Mesendoderm (in vitro differentiated cells): ENCODE measurements at regions not wholly inside any gene's neighbourhood (a gene's known extent, or its start where the extent isn't known, plus 50 kb on each side); places are given as distances from the start of the nearest gene placed in this dataset.

Source experiments
- DNase-seq: peaks from one replicate; pipeline ENCODE4 v3.0.0; 2013
- H2AK5ac ChIP-seq: 2 replicates; pipeline ENCODE4 v1.6.1; 2013; ENCODE audit warnings: low read length, inconsistent platforms
- H2BK120ac ChIP-seq: 2 replicates; pipeline ENCODE4 v1.6.1; 2013; ENCODE audit warnings: low read depth, mild to moderate bottlenecking, low read length, moderate library complexity, mixed read lengths
- H2BK15ac ChIP-seq: replicated peaks from 2 replicates; pipeline ENCODE4 v1.6.1; 2013; ENCODE audit warnings: low read depth, mild to moderate bottlenecking, moderate library complexity
- H2BK5ac ChIP-seq: 2 replicates; pipeline ENCODE4 v1.6.1; 2013; ENCODE audit warnings: low read length, inconsistent platforms
- H3K18ac ChIP-seq: 2 replicates; pipeline ENCODE4 v1.6.1; 2013; ENCODE audit warnings: mild to moderate bottlenecking, low read length, mixed read lengths
- H3K23ac ChIP-seq: one replicate; pipeline ENCODE4 v1.6.1; 2013; ENCODE audit warnings: low read length
- H3K27ac ChIP-seq: 2 replicates; pipeline ENCODE4 v1.5.1; 2013; ENCODE audit warnings: low read depth, mild to moderate bottlenecking, inconsistent platforms, low read length, moderate library complexity
- H3K27me3 ChIP-seq: 2 replicates; pipeline ENCODE4 v1.6.1; 2013; ENCODE audit warnings: low read length, control low read depth, mild to moderate bottlenecking, inconsistent platforms; ENCODE audit not compliant: insufficient read depth, poor library complexity
- H3K36me3 ChIP-seq: 2 replicates; pipeline ENCODE4 v1.6.1; 2013; ENCODE audit warnings: low read length, inconsistent platforms; ENCODE audit not compliant: control insufficient read depth, insufficient read depth
- H3K4ac ChIP-seq: one replicate; pipeline ENCODE4 v1.6.1; 2013; ENCODE audit warnings: low read depth, mild to moderate bottlenecking, low read length, moderate library complexity
- H3K4me1 ChIP-seq: 2 replicates; pipeline ENCODE4 v1.6.1; 2013; ENCODE audit warnings: low read depth, low read length, inconsistent platforms; ENCODE audit not compliant: control insufficient read depth
- H3K4me2 ChIP-seq: 2 replicates; pipeline ENCODE4 v1.6.1; 2013; ENCODE audit warnings: low read length
- H3K4me3 ChIP-seq: 2 replicates; pipeline ENCODE4 v1.5.1; 2013; ENCODE audit warnings: mild to moderate bottlenecking, low read length
- H3K56ac ChIP-seq: one replicate; pipeline ENCODE4 v1.6.1; 2013; ENCODE audit warnings: low read length
- H3K79me1 ChIP-seq: 2 replicates; pipeline ENCODE4 v1.6.1; 2013; ENCODE audit warnings: low read length, inconsistent platforms
- H3K79me2 ChIP-seq: 2 replicates; pipeline ENCODE4 v1.6.1; 2013; ENCODE audit warnings: mild to moderate bottlenecking, low read length; ENCODE audit not compliant: control insufficient read depth, insufficient read depth
- H3K9ac ChIP-seq: 2 replicates; pipeline ENCODE4 v1.6.1; 2013; ENCODE audit warnings: low read length, inconsistent platforms
- H4K5ac ChIP-seq: one replicate; pipeline ENCODE4 v1.6.1; 2013; ENCODE audit warnings: low read length
- H4K8ac ChIP-seq: one replicate; pipeline ENCODE4 v1.6.1; 2013; ENCODE audit warnings: low read depth, mild to moderate bottlenecking, control low read depth, low read length, moderate library complexity
- WGBS: extraction: QIAGEN DNeasy Blood & Tissue Kit; methylation state at CpG from one replicate; pipeline ENCODE4 v1.1.7; 2013; ENCODE audit warnings: low lambda C conversion rate, missing lambda C conversion rate; ENCODE audit not compliant: insufficient coverage; ENCODE audit errors: extremely low coverage; 5-methylcytosine and 5-hydroxymethylcytosine counted together

GRCh38 chr2:120933693-120934573 is 198.3 kb downstream of the GLI2 start:
- no peak overlapping the region for H3K27ac ChIP-seq
- DNase-seq, result no peak
- no peak overlapping the region for H2BK120ac ChIP-seq
- H3K23ac ChIP-seq, result no peak overlapping the region
- H3K79me1 ChIP-seq, result peaks cover 1% of the 10 kb centered on the region
- no peak overlapping the region for H4K5ac ChIP-seq
- H3K9ac ChIP-seq, result no peak overlapping the region
- no peak overlapping the region for H4K8ac ChIP-seq
- H3K4me3 ChIP-seq, result no peak overlapping the region
- no peak overlapping the region for H3K56ac ChIP-seq
- no peak overlapping the region for H3K4ac ChIP-seq
- H3K36me3 ChIP-seq, result no peaks in the 10 kb centered on the region
- H2BK15ac ChIP-seq, result no peak overlapping the region
- H2AK5ac ChIP-seq, result no peak overlapping the region
- H3K18ac ChIP-seq, result no peak overlapping the region
- no peaks in the 10 kb centered on the region for H3K79me2 ChIP-seq
- no peak overlapping the region for H2BK5ac ChIP-seq
- H3K4me2 ChIP-seq, result no peak overlapping the region
- H3K4me1 ChIP-seq, result peaks cover 14% of the 10 kb centered on the region
- no CpG with 5 or more reads among the region's 19 CpGs for WGBS
- H3K27me3 ChIP-seq, result no peaks in the 10 kb centered on the region

- Histone ChIP-seq H3K4ac (no peak overlapping the region), H3K4me2 (no peak overlapping the region), H3K36me3 (no peaks in the 10 kb centered on the region), H3K27me3 (no peaks in the 10 kb centered on the region), H2BK120ac (no peak overlapping the region), H3K56ac (no peak overlapping the region), H2BK5ac (no peak overlapping the region), H3K79me1 (peaks cover 1% of the 10 kb centered on the region), H4K8ac (no peak overlapping the region), H3K4me1 (peaks cover 17% of the 10 kb centered on the region), H2BK15ac (no peak overlapping the region), H4K5ac (no peak overlapping the region), H3K79me2 (no peaks in the 10 kb centered on the region), H3K9ac (no peak overlapping the region), H3K23ac (no peak overlapping the region), H3K27ac (no peak overlapping the region), H3K4me3 (no peak overlapping the region), H2AK5ac (no peak overlapping the region), H3K18ac (no peak overlapping the region)
- DNase-seq, result no peak
- no CpG with 5 or more reads among the region's 17 CpGs for WGBS
Observed at GRCh38 chr2:120934574-120935338, 199.1 kb downstream of the GLI2 start.

DNA sequence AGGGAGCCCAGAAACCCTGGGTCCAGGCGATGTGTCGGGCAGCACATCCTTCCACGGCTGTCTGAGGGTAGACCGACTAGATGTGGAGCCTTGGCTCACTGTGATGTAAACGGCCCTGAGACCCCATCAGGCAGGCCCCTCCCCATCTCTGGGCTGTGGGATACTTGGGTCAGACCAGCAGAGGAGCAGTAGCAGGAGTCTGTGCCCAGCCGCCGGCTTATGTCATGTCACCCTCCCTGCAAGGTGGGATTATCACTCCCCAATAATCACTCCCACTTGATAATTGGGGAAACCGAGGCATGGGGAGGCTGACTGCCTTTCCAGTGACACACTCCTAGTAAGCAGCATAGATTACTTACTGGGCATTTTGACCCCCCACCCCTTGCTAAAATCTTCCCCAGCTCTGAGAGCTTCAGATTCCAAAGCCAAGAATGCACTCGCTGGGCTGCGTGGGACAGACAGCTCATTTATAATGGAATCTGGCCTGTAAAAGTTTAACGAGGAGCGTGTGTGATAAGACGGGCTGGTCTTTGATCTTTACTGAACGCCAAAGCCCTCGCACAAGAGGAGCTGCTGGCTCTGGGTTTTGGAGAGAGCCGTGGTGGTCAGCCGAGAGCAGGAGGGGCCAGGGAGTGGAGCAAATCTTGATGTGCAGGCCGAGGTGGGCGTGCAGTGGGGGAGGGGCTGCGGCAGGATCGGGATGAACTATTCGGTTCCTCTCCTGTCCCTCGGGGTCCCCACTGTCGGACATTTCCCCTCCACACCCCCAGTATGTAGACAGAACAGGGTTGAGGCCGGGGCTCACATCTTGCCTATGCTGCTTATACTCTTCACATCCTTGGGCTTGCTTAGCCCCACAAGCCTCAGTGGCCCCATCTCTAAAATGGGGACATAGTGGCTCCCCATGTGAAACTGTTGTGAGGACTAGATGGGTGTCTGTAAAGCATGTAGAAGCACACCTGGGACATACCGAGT is 200.0 kb downstream of the GLI2 start:
- H3K56ac ChIP-seq, result no peak overlapping the region
- no CpG with 5 or more reads among the region's 26 CpGs for WGBS
- H3K4me2 ChIP-seq, result no peak overlapping the region
- no peak overlapping the region for H4K8ac ChIP-seq
- H3K23ac ChIP-seq, result no peak overlapping the region
- H3K79me2 ChIP-seq, result no peaks in the 10 kb centered on the region
- no peak overlapping the region for H3K4ac ChIP-seq
- DNase-seq, result peak; percentile 79
- no peaks in the 10 kb centered on the region for H3K27me3 ChIP-seq
- peaks cover 22% of the 10 kb centered on the region for H3K4me1 ChIP-seq
- H4K5ac ChIP-seq, result no peak overlapping the region
- no peak overlapping the region for H2BK15ac ChIP-seq
- no peak overlapping the region for H2BK120ac ChIP-seq
- no peak overlapping the region for H3K18ac ChIP-seq
- no peak overlapping the region for H3K27ac ChIP-seq
- H3K79me1 ChIP-seq, result peaks cover 4% of the 10 kb centered on the region
- H2BK5ac ChIP-seq, result no peak overlapping the region
- no peak overlapping the region for H3K9ac ChIP-seq
- H3K4me3 ChIP-seq, result no peak overlapping the region
- H2AK5ac ChIP-seq, result no peak overlapping the region
- no peaks in the 10 kb centered on the region for H3K36me3 ChIP-seq

DNA sequence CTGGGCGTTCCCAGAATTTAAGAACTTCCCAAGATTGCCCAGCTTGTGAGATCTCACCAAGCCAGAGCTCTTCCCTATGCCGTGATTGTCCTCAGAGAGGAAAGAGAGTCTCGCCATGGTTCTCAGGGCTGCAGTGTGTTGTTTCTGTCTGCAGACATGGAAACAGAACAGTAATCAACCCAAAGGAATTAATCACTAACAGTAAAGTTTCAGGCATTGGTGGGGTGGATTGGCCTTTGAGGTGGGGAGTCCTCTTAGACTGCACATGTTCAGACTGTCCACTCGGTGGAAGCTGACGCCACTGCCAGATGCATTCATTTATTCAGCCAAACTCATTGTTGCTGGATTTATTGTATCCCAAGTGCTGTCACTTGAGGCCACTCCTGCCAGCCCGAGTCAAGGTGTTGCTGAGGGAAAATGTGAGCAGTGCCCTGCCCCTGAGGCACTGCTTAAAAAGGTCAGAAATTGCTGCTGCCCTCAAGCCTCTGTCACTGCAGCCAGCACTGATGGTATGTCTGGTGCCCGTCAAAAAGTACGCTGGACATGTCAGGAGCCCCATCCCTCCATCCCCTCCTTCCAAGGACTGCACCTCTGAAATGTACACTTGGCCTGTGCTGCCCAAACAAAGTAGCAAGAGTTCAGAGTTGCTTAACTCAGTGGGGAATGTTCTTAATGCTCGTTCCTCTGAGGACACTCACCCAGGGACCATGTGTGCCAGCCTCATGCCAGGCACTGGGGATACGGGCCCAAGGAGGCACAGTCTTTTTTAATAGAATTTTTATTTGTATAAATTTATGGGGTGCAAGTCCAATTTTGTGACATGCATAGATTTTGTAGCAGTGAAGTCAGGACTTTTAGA is 201.0 kb downstream of the GLI2 start:
- no peak for DNase-seq

GRCh38 chr2:120937686-120938044 is 202.0 kb downstream of the GLI2 start:
- Histone ChIP-seq H3K4ac (peak overlapping the region; percentile 25), H3K9ac (no peak overlapping the region), H3K18ac (peak overlapping the region; percentile 53), H3K23ac (no peak overlapping the region), H3K4me2 (no peak overlapping the region), H2AK5ac (peak overlapping the region; percentile 22), H4K5ac (no peak overlapping the region), H4K8ac (no peak overlapping the region), H3K56ac (peak overlapping the region; percentile 65), H2BK5ac (peak overlapping the region; percentile 69), H3K79me1 (peaks cover 7% of the 10 kb centered on the region), H3K4me3 (no peak overlapping the region), H2BK120ac (peak overlapping the region; percentile 49), H3K36me3 (no peaks in the 10 kb centered on the region), H3K27me3 (no peaks in the 10 kb centered on the region), H3K79me2 (no peaks in the 10 kb centered on the region), H3K4me1 (peaks cover 22% of the 10 kb centered on the region), H2BK15ac (no peak overlapping the region), H3K27ac (peak overlapping the region; percentile 28)
- no CpG with 5 or more reads among the region's 6 CpGs for WGBS
- DNase-seq, result no peak

More for the DNA sequence above, 201.0 kb downstream of the GLI2 start:
- no peak overlapping the region for H4K8ac ChIP-seq
- no peak overlapping the region for H3K9ac ChIP-seq
- no peak overlapping the region for H2BK15ac ChIP-seq
- H3K79me2 ChIP-seq, result no peaks in the 10 kb centered on the region
- H3K4me3 ChIP-seq, result no peak overlapping the region
- no peak overlapping the region for H2BK5ac ChIP-seq
- no peak overlapping the region for H4K5ac ChIP-seq
- H3K4ac ChIP-seq, result no peak overlapping the region
- H3K23ac ChIP-seq, result no peak overlapping the region
- no peak overlapping the region for H3K27ac ChIP-seq
- peaks cover 7% of the 10 kb centered on the region for H3K79me1 ChIP-seq
- no peak overlapping the region for H2AK5ac ChIP-seq
- no peak overlapping the region for H2BK120ac ChIP-seq
- WGBS, result no CpG with 5 or more reads among the region's 10 CpGs
- no peak overlapping the region for H3K4me2 ChIP-seq
- peak overlapping the region; percentile 19 for H3K56ac ChIP-seq
- no peaks in the 10 kb centered on the region for H3K27me3 ChIP-seq
- no peaks in the 10 kb centered on the region for H3K36me3 ChIP-seq
- H3K18ac ChIP-seq, result no peak overlapping the region
- H3K4me1 ChIP-seq, result peaks cover 22% of the 10 kb centered on the region
